Loucy (cell line): ENCODE measurements at regions not wholly inside any gene's neighbourhood (a gene's known extent, or its start where the extent isn't known, plus 50 kb on each side); places are given as distances from the start of the nearest gene placed in this dataset.

ENCODE experiments used
- H2AFZ ChIP-seq: fragments of 200-600 bp; sonication (generic); 2 replicates; pipeline ENCODE4 v1.6.0; 2016; ENCODE audit warnings: antibody characterized with exemption, mild to moderate bottlenecking, low read length, moderate library complexity
- H3F3A ChIP-seq: fragments of 200-600 bp; 2 replicates; pipeline ENCODE4 v1.6.0; 2016; ENCODE audit warnings: antibody characterized with exemption, low read depth, mild to moderate bottlenecking
- H3K27me3 ChIP-seq: fragments of 200-600 bp; sonication (generic); 2 replicates; pipeline ENCODE4 v1.6.1; 2014; ENCODE audit warnings: low read length, mild to moderate bottlenecking; ENCODE audit not compliant: insufficient read depth, poor library complexity, severe bottlenecking
- H3K36me3 ChIP-seq: fragments of 200-600 bp; sonication (generic); 2 replicates; pipeline ENCODE4 v1.6.1; 2016; ENCODE audit warnings: low read length; ENCODE audit not compliant: insufficient read depth
- H3K4me1 ChIP-seq: fragments of 200-600 bp; sonication (generic); 2 replicates; pipeline ENCODE4 v1.5.1; 2014; ENCODE audit warnings: low read length, mild to moderate bottlenecking; ENCODE audit not compliant: insufficient read depth, poor library complexity, severe bottlenecking
- H3K4me2 ChIP-seq: fragments of 200-600 bp; sonication (generic); 2 replicates; pipeline ENCODE4 v1.6.0; 2014; ENCODE audit warnings: antibody characterized with exemption, low read length, low read depth, mild to moderate bottlenecking; ENCODE audit not compliant: poor library complexity, severe bottlenecking
- H3K4me3 ChIP-seq: fragments of 200-600 bp; sonication (generic); 2 replicates; pipeline ENCODE4 v1.5.1; 2014; ENCODE audit warnings: low read length, mild to moderate bottlenecking, mixed read lengths; ENCODE audit not compliant: poor library complexity, severe bottlenecking
- H3K79me2 ChIP-seq: fragments of 200-600 bp; sonication (generic); 2 replicates; pipeline ENCODE4 v1.6.1; 2014; ENCODE audit warnings: low read length; ENCODE audit not compliant: insufficient read depth
- H3K9ac ChIP-seq: fragments of 200-600 bp; sonication (generic); 2 replicates; pipeline ENCODE4 v1.6.0; 2014; ENCODE audit warnings: mild to moderate bottlenecking, low read depth, low read length, moderate library complexity; ENCODE audit not compliant: poor library complexity, severe bottlenecking
- H3K9me2 ChIP-seq: fragments of 200-600 bp; sonication (generic); replicated peaks from 2 replicates; pipeline ENCODE4 v1.6.1; 2016; ENCODE audit warnings: low read depth, low read length, mixed read lengths
- H3K9me3 ChIP-seq: fragments of 200-600 bp; sonication (generic); 2 replicates; pipeline ENCODE4 v1.6.1; 2014; ENCODE audit warnings: mild to moderate bottlenecking, antibody characterized with exemption, low read length, low read depth; ENCODE audit not compliant: insufficient read depth
- H4K20me1 ChIP-seq: fragments of 200-600 bp; sonication (generic); 2 replicates; pipeline ENCODE4 v1.6.0; 2014; ENCODE audit warnings: antibody characterized with exemption, low read length, mild to moderate bottlenecking; ENCODE audit not compliant: insufficient read depth, poor library complexity, severe bottlenecking
- EZH2phosphoT487 ChIP-seq: fragments of 200-600 bp; IDR thresholded peaks from 2 replicates; pipeline ENCODE4 v1.6.1; 2018; ENCODE audit warnings: antibody characterized with exemption, mild to moderate bottlenecking, moderate library complexity, borderline replicate concordance
- TF ChIP-seq, protein P1 (sequence below): fragments of 200-600 bp; sonication (generic); conservative IDR thresholded peaks from 2 replicates; pipeline ENCODE4 v1.5.1; 2014; ENCODE audit warnings: mild to moderate bottlenecking, antibody characterized with exemption, low read length

DNA sequence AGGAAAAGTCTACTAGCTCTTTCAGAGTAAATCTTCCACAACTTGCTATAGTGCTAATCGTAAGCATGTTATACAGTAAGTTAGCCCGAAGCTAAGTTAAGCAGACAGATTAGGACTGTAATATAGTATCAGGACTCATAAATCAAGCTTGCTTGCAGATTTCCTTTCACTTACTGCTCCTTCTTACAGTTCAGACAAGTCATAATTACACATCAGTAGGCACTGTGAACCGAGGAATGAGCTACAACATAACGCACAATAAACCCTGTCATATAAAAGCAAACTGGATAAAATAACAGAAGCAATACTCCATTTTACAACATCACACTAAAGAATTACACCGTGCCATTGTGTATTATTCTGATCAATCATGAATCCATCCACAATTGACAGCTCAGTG, 832.6 kb upstream of the ZEB2 start:
- Histone ChIP-seq H3K9me2 (no peaks in the 10 kb centered on the region), H2AFZ (no peak overlapping the region), H3K4me3 (no peak overlapping the region), H3K9me3 (no peaks in the 10 kb centered on the region), H4K20me1 (no peaks in the 10 kb centered on the region), H3K4me2 (no peak overlapping the region), H3F3A (no peaks in the 10 kb centered on the region), H3K79me2 (no peaks in the 10 kb centered on the region), H3K27me3 (no peaks in the 10 kb centered on the region), H3K9ac (no peak overlapping the region), H3K4me1 (no peaks in the 10 kb centered on the region), H3K36me3 (no peaks in the 10 kb centered on the region)
- TF ChIP-seq, protein P1, sequence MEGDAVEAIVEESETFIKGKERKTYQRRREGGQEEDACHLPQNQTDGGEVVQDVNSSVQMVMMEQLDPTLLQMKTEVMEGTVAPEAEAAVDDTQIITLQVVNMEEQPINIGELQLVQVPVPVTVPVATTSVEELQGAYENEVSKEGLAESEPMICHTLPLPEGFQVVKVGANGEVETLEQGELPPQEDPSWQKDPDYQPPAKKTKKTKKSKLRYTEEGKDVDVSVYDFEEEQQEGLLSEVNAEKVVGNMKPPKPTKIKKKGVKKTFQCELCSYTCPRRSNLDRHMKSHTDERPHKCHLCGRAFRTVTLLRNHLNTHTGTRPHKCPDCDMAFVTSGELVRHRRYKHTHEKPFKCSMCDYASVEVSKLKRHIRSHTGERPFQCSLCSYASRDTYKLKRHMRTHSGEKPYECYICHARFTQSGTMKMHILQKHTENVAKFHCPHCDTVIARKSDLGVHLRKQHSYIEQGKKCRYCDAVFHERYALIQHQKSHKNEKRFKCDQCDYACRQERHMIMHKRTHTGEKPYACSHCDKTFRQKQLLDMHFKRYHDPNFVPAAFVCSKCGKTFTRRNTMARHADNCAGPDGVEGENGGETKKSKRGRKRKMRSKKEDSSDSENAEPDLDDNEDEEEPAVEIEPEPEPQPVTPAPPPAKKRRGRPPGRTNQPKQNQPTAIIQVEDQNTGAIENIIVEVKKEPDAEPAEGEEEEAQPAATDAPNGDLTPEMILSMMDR, result no peak
- no peak for TF ChIP-seq EZH2phosphoT487

DNA sequence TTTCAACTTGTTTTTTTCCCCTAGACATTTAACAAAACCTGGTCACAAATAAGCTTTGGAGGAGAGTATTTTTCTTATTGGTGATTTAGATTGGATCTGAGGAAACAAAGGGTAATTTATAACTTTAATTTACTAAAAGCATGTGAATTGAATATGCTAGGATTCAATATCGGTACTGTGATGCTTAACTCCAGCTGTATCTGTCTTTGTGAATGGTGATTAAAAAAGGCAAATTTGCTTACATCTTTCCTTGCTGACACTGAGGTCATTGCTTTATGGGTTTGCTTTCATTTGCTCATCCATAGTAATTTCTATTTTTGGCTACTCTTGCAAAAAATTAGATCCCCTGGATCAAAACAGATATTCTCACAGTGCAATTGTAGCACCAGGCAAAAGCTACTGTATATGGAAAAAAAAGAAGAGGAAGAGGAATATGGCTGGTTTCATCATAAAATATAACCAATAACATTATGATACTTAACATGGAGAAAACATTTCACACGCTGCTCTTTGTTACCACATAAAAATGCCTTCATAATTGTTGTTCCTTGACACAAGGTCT, 832.0 kb upstream of the ZEB2 start:
- Histone ChIP-seq H3K4me1 (no peaks in the 10 kb centered on the region), H3K4me3 (no peak overlapping the region), H2AFZ (no peak overlapping the region), H3K79me2 (no peaks in the 10 kb centered on the region), H4K20me1 (no peaks in the 10 kb centered on the region), H3F3A (no peaks in the 10 kb centered on the region), H3K9ac (no peak overlapping the region), H3K4me2 (no peak overlapping the region), H3K9me3 (no peaks in the 10 kb centered on the region), H3K27me3 (no peaks in the 10 kb centered on the region), H3K36me3 (no peaks in the 10 kb centered on the region), H3K9me2 (no peaks in the 10 kb centered on the region)
- no peak for TF ChIP-seq EZH2phosphoT487
- TF ChIP-seq, protein P1, result no peak

DNA sequence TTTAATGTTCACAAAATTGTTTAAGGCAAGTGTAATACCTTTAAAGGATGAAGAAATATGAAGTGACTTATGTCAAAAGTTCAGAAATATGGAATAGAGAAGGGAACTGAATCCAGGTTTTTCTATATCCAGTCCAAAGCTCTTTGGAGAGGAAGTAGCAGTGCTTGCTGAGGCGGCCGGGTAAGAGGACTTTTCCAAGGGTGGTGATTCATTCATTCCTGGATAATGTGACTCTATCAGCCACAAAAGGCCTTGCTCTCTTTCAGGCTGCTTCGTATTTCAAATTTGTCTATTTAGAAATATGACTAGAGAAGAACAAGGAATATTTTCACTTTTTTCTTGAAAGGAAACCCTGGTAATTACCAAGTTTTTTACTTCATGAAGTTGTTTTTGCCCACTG, 830.1 kb upstream of the ZEB2 start:
- no peaks in the 10 kb centered on the region for H3K79me2 ChIP-seq
- no peaks in the 10 kb centered on the region for H3K9me3 ChIP-seq
- no peaks in the 10 kb centered on the region for H3K4me1 ChIP-seq
- no peak overlapping the region for H3K4me2 ChIP-seq
- no peak for TF ChIP-seq EZH2phosphoT487
- TF ChIP-seq, protein P1, result no peak
- H4K20me1 ChIP-seq, result no peaks in the 10 kb centered on the region
- H3K4me3 ChIP-seq, result no peak overlapping the region
- no peaks in the 10 kb centered on the region for H3K27me3 ChIP-seq
- H3K9ac ChIP-seq, result no peak overlapping the region
- no peaks in the 10 kb centered on the region for H3F3A ChIP-seq
- no peak overlapping the region for H2AFZ ChIP-seq
- no peaks in the 10 kb centered on the region for H3K36me3 ChIP-seq
- no peaks in the 10 kb centered on the region for H3K9me2 ChIP-seq
